ENCODE measurements at regions not wholly inside any gene's neighbourhood (a gene's known extent, or its start where the extent isn't known, plus 50 kb on each side); places are given as distances from the start of the nearest gene placed in this dataset.

DNA sequence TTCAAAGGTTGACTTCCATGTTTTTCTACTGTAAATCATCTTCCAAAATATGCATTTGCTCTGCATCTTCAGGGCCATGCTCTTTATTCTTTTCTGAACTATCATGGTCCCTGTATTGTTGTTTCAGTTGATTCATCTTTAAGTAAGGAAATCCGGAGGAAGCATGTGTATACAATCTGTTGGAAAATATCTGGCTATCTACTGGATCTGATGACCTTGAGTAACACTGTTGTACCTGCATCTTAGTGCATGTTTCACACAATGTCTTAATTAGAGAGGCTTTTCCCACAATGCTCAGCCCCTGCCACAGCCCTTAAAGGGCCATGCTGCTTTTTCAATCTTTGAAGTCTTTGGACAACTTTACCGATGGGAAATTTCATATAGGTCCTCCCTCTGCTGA lies 61.8 kb upstream of the SH3RF1 start:
- H3K27ac ChIP-seq (ENCODE audit: insufficient read depth, low read length): no peak overlapping the region
- no peak overlapping the region for H3K4ac ChIP-seq (ENCODE audit: low read depth, low read length)
- DNase-seq (no peak), ATAC-seq (ENCODE audit: low read depth) (no peak)
- H2BK5ac ChIP-seq (ENCODE audit: low read depth, low read length, poor library complexity, severe bottlenecking): no peak overlapping the region
- ChIA-PET POLR2A (ENCODE audit: unreplicated experiment) (no interaction called here), CTCF (no interaction called here)
- no peak overlapping the region for H2AFZ ChIP-seq (replicated peaks; ENCODE audit: low read length, poor library complexity)
- H4K91ac ChIP-seq (ENCODE audit: insufficient read depth, low read depth, low read length): no peak overlapping the region
- H2BK15ac ChIP-seq (ENCODE audit: low read depth, low read length): no peak overlapping the region
- H3K4me1 ChIP-seq (ENCODE audit: control insufficient read depth, insufficient read depth, low read length): peaks cover 2% of the 10 kb centered on the region; the same call in 1 of the 2 replicates
- no peak overlapping the region for H3K23ac ChIP-seq (ENCODE audit: low read depth, low read length)
- TF ChIP-seq RFX5 (IDR thresholded peaks at IDR 0.05; ENCODE audit: low read depth, low read length): no peak
- TF ChIP-seq RAD21 (IDR thresholded peaks at IDR 0.05; ENCODE audit: low read length): no peak
- TF ChIP-seq BHLHE40 (IDR thresholded peaks at IDR 0.05; ENCODE audit: low read depth, low read length): no peak
- TF ChIP-seq CEBPB (IDR thresholded peaks at IDR 0.05; ENCODE audit: low read depth, low read length): no peak
- TF ChIP-seq CHD1 (IDR thresholded peaks at IDR 0.05; ENCODE audit: low read depth, low read length): no peak
- TF ChIP-seq FOS (IDR thresholded peaks at IDR 0.05; ENCODE audit: low read depth, low read length): no peak
- TF ChIP-seq, protein P1, sequence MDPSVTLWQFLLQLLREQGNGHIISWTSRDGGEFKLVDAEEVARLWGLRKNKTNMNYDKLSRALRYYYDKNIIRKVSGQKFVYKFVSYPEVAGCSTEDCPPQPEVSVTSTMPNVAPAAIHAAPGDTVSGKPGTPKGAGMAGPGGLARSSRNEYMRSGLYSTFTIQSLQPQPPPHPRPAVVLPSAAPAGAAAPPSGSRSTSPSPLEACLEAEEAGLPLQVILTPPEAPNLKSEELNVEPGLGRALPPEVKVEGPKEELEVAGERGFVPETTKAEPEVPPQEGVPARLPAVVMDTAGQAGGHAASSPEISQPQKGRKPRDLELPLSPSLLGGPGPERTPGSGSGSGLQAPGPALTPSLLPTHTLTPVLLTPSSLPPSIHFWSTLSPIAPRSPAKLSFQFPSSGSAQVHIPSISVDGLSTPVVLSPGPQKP (IDR thresholded peaks at IDR 0.05; ENCODE audit: borderline replicate concordance, low read depth, low read length): no peak
- TF ChIP-seq POLR2A (IDR thresholded peaks at IDR 0.05; ENCODE audit: low read depth, low read length): no peak
- no peak for TF ChIP-seq MAFK (IDR thresholded peaks at IDR 0.05; ENCODE audit: low read depth, low read length)
- TF ChIP-seq, protein P2, sequence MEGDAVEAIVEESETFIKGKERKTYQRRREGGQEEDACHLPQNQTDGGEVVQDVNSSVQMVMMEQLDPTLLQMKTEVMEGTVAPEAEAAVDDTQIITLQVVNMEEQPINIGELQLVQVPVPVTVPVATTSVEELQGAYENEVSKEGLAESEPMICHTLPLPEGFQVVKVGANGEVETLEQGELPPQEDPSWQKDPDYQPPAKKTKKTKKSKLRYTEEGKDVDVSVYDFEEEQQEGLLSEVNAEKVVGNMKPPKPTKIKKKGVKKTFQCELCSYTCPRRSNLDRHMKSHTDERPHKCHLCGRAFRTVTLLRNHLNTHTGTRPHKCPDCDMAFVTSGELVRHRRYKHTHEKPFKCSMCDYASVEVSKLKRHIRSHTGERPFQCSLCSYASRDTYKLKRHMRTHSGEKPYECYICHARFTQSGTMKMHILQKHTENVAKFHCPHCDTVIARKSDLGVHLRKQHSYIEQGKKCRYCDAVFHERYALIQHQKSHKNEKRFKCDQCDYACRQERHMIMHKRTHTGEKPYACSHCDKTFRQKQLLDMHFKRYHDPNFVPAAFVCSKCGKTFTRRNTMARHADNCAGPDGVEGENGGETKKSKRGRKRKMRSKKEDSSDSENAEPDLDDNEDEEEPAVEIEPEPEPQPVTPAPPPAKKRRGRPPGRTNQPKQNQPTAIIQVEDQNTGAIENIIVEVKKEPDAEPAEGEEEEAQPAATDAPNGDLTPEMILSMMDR (conservative IDR thresholded peaks at IDR 0.05; ENCODE audit: low read depth, low read length): no peak
- TF ChIP-seq RCOR1 (IDR thresholded peaks at IDR 0.05; ENCODE audit: insufficient replicate concordance, low read length): no peak
- TF ChIP-seq, protein P3, sequence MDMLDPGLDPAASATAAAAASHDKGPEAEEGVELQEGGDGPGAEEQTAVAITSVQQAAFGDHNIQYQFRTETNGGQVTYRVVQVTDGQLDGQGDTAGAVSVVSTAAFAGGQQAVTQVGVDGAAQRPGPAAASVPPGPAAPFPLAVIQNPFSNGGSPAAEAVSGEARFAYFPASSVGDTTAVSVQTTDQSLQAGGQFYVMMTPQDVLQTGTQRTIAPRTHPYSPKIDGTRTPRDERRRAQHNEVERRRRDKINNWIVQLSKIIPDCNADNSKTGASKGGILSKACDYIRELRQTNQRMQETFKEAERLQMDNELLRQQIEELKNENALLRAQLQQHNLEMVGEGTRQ (IDR thresholded peaks at IDR 0.05; ENCODE audit: low read depth, low read length): no peak
- TF ChIP-seq MAZ (IDR thresholded peaks at IDR 0.05; ENCODE audit: borderline replicate concordance, low read depth, low read length): no peak
- H3K36me3 ChIP-seq (ENCODE audit: control insufficient read depth, insufficient read depth, low read length): no peaks in the 10 kb centered on the region
- BruUV-seq (replicated peaks): no TSS peak
- intact Hi-C loops (cut with micrococcal nuclease) (no loop called here), in situ Hi-C loops (cut with MboI; ENCODE audit: low sequenced_read_pairs) (no loop called here), dilution Hi-C loops (cut with HindIII; ENCODE audit: low sequenced_read_pairs, unreplicated experiment) (no loop called here)
- no peak overlapping the region for H3K4me2 ChIP-seq (ENCODE audit: low read depth, low read length)
- H3K27me3 ChIP-seq (ENCODE audit: control insufficient read depth, insufficient read depth, low read length): no peaks in the 10 kb centered on the region
- H3K18ac ChIP-seq (ENCODE audit: low read depth, low read length): no peak overlapping the region
- no peak overlapping the region for H2AK5ac ChIP-seq (ENCODE audit: low read depth, low read length)
- no peaks in the 10 kb centered on the region for H3K9me3 ChIP-seq (ENCODE audit: control insufficient read depth, insufficient read depth, low read length)
- no peak overlapping the region for H3K4me3 ChIP-seq (ENCODE audit: insufficient read depth, low read depth, low read length)
- H3K9ac ChIP-seq (ENCODE audit: low read depth, low read length): no peak overlapping the region
- H2AK9ac ChIP-seq (replicated peaks; ENCODE audit: low read depth, low read length, poor library complexity): no peak overlapping the region
- no peak overlapping the region for H3K14ac ChIP-seq (replicated peaks; ENCODE audit: low read depth, low read length)
- no peaks in the 10 kb centered on the region for H3K79me1 ChIP-seq (ENCODE audit: low read depth in 1 of 2, low read length in 2 of 2)
- H4K20me1 ChIP-seq (ENCODE audit: insufficient read depth, low read length): no peaks in the 10 kb centered on the region
- no peak overlapping the region for H4K8ac ChIP-seq (ENCODE audit: low read depth in 2 of 2, low read length in 2 of 2)
- WGBS, 2 experiments (ENCODE audit: extremely low coverage in 2 of 2, insufficient read length in 1 of 2): no CpG with 5 or more reads among the region's 2 CpGs
- no peak overlapping the region for H2BK120ac ChIP-seq (ENCODE audit: low read depth, low read length)
- no peak overlapping the region for H4K5ac ChIP-seq (ENCODE audit: low read depth, low read length)
- H2BK20ac ChIP-seq (ENCODE audit: low read depth, low read length): no peak overlapping the region
- no peak overlapping the region for H3K56ac ChIP-seq (ENCODE audit: extremely low read depth, insufficient read depth, low read length)
- peaks cover 4% of the 10 kb centered on the region; the same call in 1 of the 2 replicates for H3K9me1 ChIP-seq (ENCODE audit: insufficient read depth, low read length)
